ENCODE measurements at regions not wholly inside any gene's neighbourhood (a gene's known extent, or its start where the extent isn't known, plus 50 kb on each side); places are given as distances from the start of the nearest gene placed in this dataset.
A peak's percentile ranks its signal among the peaks of the same experiment; 100 is the strongest.

- ATAC-seq: peak in 1 of 2 donors; percentile 28
- intact Hi-C loops (cut with DNase I): no loop called here
- Histone ChIP-seq H3K4me1 (no peaks in the 10 kb centered on the region), H3K27me3 (ENCODE audit: low read depth) (no peaks in the 10 kb centered on the region), H3K4me3 (no peak overlapping the region), H3K9me3 (no peaks in the 10 kb centered on the region), H3K36me3 (no peaks in the 10 kb centered on the region), H3K27ac (no peak overlapping the region)
- no peak for TF ChIP-seq CTCF (IDR thresholded peaks at IDR 0.05)
- no peak for DNase-seq
These were observed 542.9 kb upstream of the IMPG1 start for GRCh38 chr6:76615395-76615794.

GRCh38 chr6:76612954-76613353, 540.5 kb upstream of the IMPG1 start:
- Histone ChIP-seq H3K4me3 (no peak overlapping the region), H3K9me3 (no peaks in the 10 kb centered on the region), H3K27me3 (ENCODE audit: low read depth) (no peaks in the 10 kb centered on the region), H3K4me1 (no peaks in the 10 kb centered on the region), H3K36me3 (no peaks in the 10 kb centered on the region), H3K27ac (no peak overlapping the region)
- DNase-seq: no peak
- intact Hi-C loops (cut with DNase I): no loop called here
- ATAC-seq: no peak
- no peak for TF ChIP-seq CTCF (IDR thresholded peaks at IDR 0.05)

- Histone ChIP-seq H3K4me1 (no peaks in the 10 kb centered on the region), H3K36me3 (no peaks in the 10 kb centered on the region), H3K4me3 (no peak overlapping the region), H3K27me3 (ENCODE audit: low read depth) (no peaks in the 10 kb centered on the region), H3K9me3 (peaks cover 7% of the 10 kb centered on the region), H3K27ac (no peak overlapping the region)
- intact Hi-C loops (cut with DNase I): no loop called here
- no peak for TF ChIP-seq CTCF (IDR thresholded peaks at IDR 0.05)
- no peak for DNase-seq
- ATAC-seq: no peak
These were observed 536.7 kb upstream of the IMPG1 start for GRCh38 chr6:76609160-76609559.

GRCh38 chr6:76594109-76594508, 521.6 kb upstream of the IMPG1 start:
- Histone ChIP-seq H3K27me3 (ENCODE audit: low read depth) (no peaks in the 10 kb centered on the region), H3K36me3 (no peaks in the 10 kb centered on the region), H3K27ac (no peak overlapping the region), H3K4me3 (no peak overlapping the region), H3K9me3 (no peaks in the 10 kb centered on the region), H3K4me1 (no peaks in the 10 kb centered on the region)
- TF ChIP-seq CTCF (IDR thresholded peaks at IDR 0.05): no peak
- ATAC-seq: peak in 1 of 2 donors; percentile 16
- no peak for DNase-seq
- intact Hi-C loops (cut with DNase I): no loop called here

- DNase-seq (no peak), ATAC-seq (peak in 1 of 2 donors; percentile 21)
- no peak overlapping the region for H3K27ac ChIP-seq
- intact Hi-C loops (cut with DNase I): no loop called here
- H3K36me3 ChIP-seq: no peaks in the 10 kb centered on the region
- no peaks in the 10 kb centered on the region for H3K4me1 ChIP-seq
- H3K27me3 ChIP-seq (ENCODE audit: low read depth): no peaks in the 10 kb centered on the region
- no peaks in the 10 kb centered on the region for H3K9me3 ChIP-seq
- H3K4me3 ChIP-seq: no peak overlapping the region
- no peak for TF ChIP-seq CTCF (IDR thresholded peaks at IDR 0.05)
These were observed 521.2 kb upstream of the IMPG1 start for GRCh38 chr6:76593668-76594067.

- intact Hi-C loops (cut with DNase I): no loop called here
- Histone ChIP-seq H3K9me3 (no peaks in the 10 kb centered on the region), H3K27ac (no peak overlapping the region), H3K4me1 (no peaks in the 10 kb centered on the region), H3K36me3 (no peaks in the 10 kb centered on the region), H3K27me3 (ENCODE audit: low read depth) (no peaks in the 10 kb centered on the region), H3K4me3 (no peak overlapping the region)
- no peak for ATAC-seq
- no peak for TF ChIP-seq CTCF (IDR thresholded peaks at IDR 0.05)
- no peak for DNase-seq
These were observed 520.1 kb upstream of the IMPG1 start for GRCh38 chr6:76592566-76592965.
